ENCODE measurements at regions not wholly inside any gene's neighbourhood (a gene's known extent, or its start where the extent isn't known, plus 50 kb on each side); places are given as distances from the start of the nearest gene placed in this dataset.

GRCh38 chr10:94108200-94108599 is 114.5 kb downstream of the PLCE1 start:
- H3K4me1 Mint-ChIP-seq = peaks cover 59% of the 10 kb centered on the region
- WGBS, 2 experiments (ENCODE audit: insufficient coverage in 1 of 2, insufficient read length in 1 of 2) = 60 to 84% methylated on average over 1 of the region's 2 CpGs
- H3K4me1 ChIP-seq (ENCODE audit: control insufficient read depth, insufficient read depth, low read length) = peaks cover 23% of the 10 kb centered on the region
- no peaks in the 10 kb centered on the region for H3K36me3 Mint-ChIP-seq (ENCODE audit: low read depth)
- H3K27me3 ChIP-seq (ENCODE audit: control insufficient read depth, insufficient read depth, low read length, poor library complexity, severe bottlenecking) = no peaks in the 10 kb centered on the region
- peak overlapping the region; percentile 26 for H3K27ac Mint-ChIP-seq
- no peak overlapping the region for H3K9ac ChIP-seq (ENCODE audit: extremely low read depth, low read length, poor library complexity, severe bottlenecking)
- H3K27me3 Mint-ChIP-seq (ENCODE audit: insufficient read depth) = no peaks in the 10 kb centered on the region
- no peaks in the 10 kb centered on the region for H3K36me3 ChIP-seq (ENCODE audit: control insufficient read depth, insufficient read depth, low read length)
- H3K4me3 ChIP-seq (ENCODE audit: low read length) = no peak overlapping the region
- DNase-seq = peak; percentile 28
- H3K4me3 Mint-ChIP-seq = no peak overlapping the region
- no peaks in the 10 kb centered on the region for H3K9me3 ChIP-seq (ENCODE audit: control insufficient read depth, low read length)
- H3K9me3 Mint-ChIP-seq = no peaks in the 10 kb centered on the region
- no peak overlapping the region for H3K27ac ChIP-seq (ENCODE audit: low read depth, low read length)
- no peak for TF ChIP-seq CTCF (conservative IDR thresholded peaks at IDR 0.05)

DNA sequence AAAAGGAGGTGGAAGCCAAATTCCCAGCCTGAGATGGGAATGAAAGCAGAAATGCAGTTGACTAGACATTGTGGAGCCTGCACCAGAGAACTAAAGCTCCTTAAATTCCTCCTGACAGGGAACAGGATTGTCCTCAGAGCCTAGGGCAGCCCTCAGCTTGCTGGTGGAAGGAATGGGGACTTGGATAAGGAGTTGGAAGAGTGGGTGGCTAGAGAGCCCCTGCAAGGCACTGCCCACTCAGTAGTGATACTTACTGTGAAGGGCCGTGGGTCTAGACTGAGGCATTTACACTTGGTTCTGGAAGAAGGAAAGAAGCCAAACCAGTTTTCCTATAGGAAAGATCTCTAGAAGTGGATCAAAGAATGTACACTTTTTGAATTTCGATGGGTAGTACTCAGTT is 117.6 kb downstream of the PLCE1 start:
- Mint-ChIP-seq H3K9me3 (peaks cover 10% of the 10 kb centered on the region), H3K4me3 (no peak overlapping the region)

GRCh38 chr10:94112321-94112720 is 118.6 kb downstream of the PLCE1 start:
- DNase-seq = no peak
- H3K36me3 ChIP-seq (ENCODE audit: control insufficient read depth, insufficient read depth, low read length) = no peaks in the 10 kb centered on the region
- H3K9me3 Mint-ChIP-seq = peaks cover 10% of the 10 kb centered on the region
- no peak overlapping the region for H3K27ac ChIP-seq (ENCODE audit: low read depth, low read length)
- no peak overlapping the region for H3K27ac Mint-ChIP-seq
- H3K36me3 Mint-ChIP-seq (ENCODE audit: low read depth) = peaks cover 2% of the 10 kb centered on the region
- no peaks in the 10 kb centered on the region for H3K27me3 Mint-ChIP-seq (ENCODE audit: insufficient read depth)
- H3K27me3 ChIP-seq (ENCODE audit: control insufficient read depth, insufficient read depth, low read length, poor library complexity, severe bottlenecking) = no peaks in the 10 kb centered on the region
- peaks cover 9% of the 10 kb centered on the region for H3K4me1 ChIP-seq (ENCODE audit: control insufficient read depth, insufficient read depth, low read length)
- H3K9me3 ChIP-seq (ENCODE audit: control insufficient read depth, low read length) = no peaks in the 10 kb centered on the region
- TF ChIP-seq CTCF (conservative IDR thresholded peaks at IDR 0.05) = no peak
- H3K4me1 Mint-ChIP-seq = peaks cover 29% of the 10 kb centered on the region
- H3K9ac ChIP-seq (ENCODE audit: extremely low read depth, low read length, poor library complexity, severe bottlenecking) = no peak overlapping the region
- H3K4me3 Mint-ChIP-seq = no peak overlapping the region
- WGBS, 2 experiments (ENCODE audit: insufficient coverage in 1 of 2, insufficient read length in 1 of 2) = 88 to 91% methylated on average over 2 of the region's 2 CpGs
- H3K4me3 ChIP-seq (ENCODE audit: low read length) = no peak overlapping the region

More for the DNA sequence above, 117.6 kb downstream of the PLCE1 start:
- Mint-ChIP-seq H3K27me3 (ENCODE audit: insufficient read depth) (no peaks in the 10 kb centered on the region), H3K4me1 (peaks cover 37% of the 10 kb centered on the region), H3K27ac (peak overlapping the region; percentile 62), H3K36me3 (ENCODE audit: low read depth) (no peaks in the 10 kb centered on the region)
- H3K9ac ChIP-seq (ENCODE audit: extremely low read depth, low read length, poor library complexity, severe bottlenecking) = no peak overlapping the region
- no peaks in the 10 kb centered on the region for H3K27me3 ChIP-seq (ENCODE audit: control insufficient read depth, insufficient read depth, low read length, poor library complexity, severe bottlenecking)
- H3K4me3 ChIP-seq (ENCODE audit: low read length) = no peak overlapping the region
- H3K27ac ChIP-seq (ENCODE audit: low read depth, low read length) = no peak overlapping the region
- no peak for DNase-seq
- WGBS, 2 experiments (ENCODE audit: insufficient coverage in 1 of 2, insufficient read length in 1 of 2) = 63 to 86% methylated on average over 2 of the region's 2 CpGs
- no peaks in the 10 kb centered on the region for H3K9me3 ChIP-seq (ENCODE audit: control insufficient read depth, low read length)
- no peaks in the 10 kb centered on the region for H3K36me3 ChIP-seq (ENCODE audit: control insufficient read depth, insufficient read depth, low read length)
- no peak for TF ChIP-seq CTCF (conservative IDR thresholded peaks at IDR 0.05)
- peaks cover 12% of the 10 kb centered on the region for H3K4me1 ChIP-seq (ENCODE audit: control insufficient read depth, insufficient read depth, low read length)
